ENCODE measurements at regions not wholly inside any gene's neighbourhood (a gene's known extent, or its start where the extent isn't known, plus 50 kb on each side); places are given as distances from the start of the nearest gene placed in this dataset.
A peak's percentile ranks its signal among the peaks of the same experiment; 100 is the strongest.

DNA sequence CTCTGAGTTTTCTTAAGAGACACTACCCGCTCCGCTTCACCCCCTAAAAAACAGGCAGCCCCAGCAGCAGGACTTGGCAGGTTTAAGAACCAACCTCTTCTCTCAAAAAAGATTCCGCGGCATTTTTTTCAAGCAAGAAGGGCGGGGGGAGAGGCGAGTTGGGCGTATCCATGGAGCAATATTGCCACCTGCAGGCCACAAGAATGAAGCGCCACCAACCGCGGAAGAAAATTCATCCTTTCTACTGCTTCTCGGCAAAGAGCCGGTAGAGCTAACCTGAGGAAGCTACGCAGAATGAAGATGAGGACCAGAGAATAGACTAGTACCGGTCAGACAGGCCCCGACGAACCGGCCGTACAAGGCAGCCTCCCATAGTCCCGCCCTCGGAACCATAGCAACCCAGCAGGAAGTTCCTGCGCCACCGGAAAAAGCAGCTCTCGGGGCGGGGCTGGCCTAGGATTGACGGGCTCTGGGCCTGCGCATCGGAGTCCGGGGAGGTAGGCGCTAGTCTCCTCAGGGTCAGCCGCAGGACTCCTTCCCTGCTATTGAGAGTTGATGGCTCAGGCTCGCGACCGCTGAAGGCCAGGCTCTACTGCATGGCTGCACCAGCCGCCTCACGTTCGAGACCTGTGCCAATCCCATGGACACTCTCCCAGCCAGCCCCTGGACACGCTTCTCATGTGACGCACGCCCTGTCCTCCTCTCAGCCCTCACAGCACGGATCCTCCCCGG, 76.9 kb downstream of the MAGED4 start:
- Histone ChIP-seq H3K18ac (ENCODE audit: extremely low read depth, low read length) (no peak overlapping the region; the same call in 1 of the 2 replicates), H3K23ac (ENCODE audit: insufficient read length) (no peak overlapping the region), H3K27me3 (replicated peaks in 1 of 4; ENCODE audit: control insufficient read depth in 3 of 4, extremely low read depth in 1 of 4, insufficient read depth in 3 of 4, low read length in 3 of 4) (no peaks in the 10 kb centered on the region), H3K23me2 (ENCODE audit: low read depth, low read length) (peaks cover 3% of the 10 kb centered on the region; the same call in 1 of the 2 replicates), H3K4me3 (ENCODE audit: extremely low read depth in 1 of 4, insufficient read depth in 2 of 4, low read depth in 3 of 4, low read length in 4 of 4) (peak overlapping the region; percentile 40 to 74 (median 71)), H3K4me1 (replicated peaks in 1 of 4; ENCODE audit: control insufficient read depth in 3 of 4, insufficient read depth in 4 of 4, low read length in 3 of 4) (no peaks in the 10 kb centered on the region; a peak in 1 of 7 replicates), H3K14ac (ENCODE audit: insufficient read length) (no peak overlapping the region), H4K91ac (replicated peaks; ENCODE audit: insufficient read length, low read length) (no peak overlapping the region), H3K56ac (replicated peaks; ENCODE audit: insufficient read length, low read depth, low read length) (no peak overlapping the region), H2BK5ac (ENCODE audit: low read depth, low read length) (0 out of 2 replicates have a peak overlapping the region, but pooled peaks have one; percentile 75), H3K4me2 (ENCODE audit: insufficient read depth in 1 of 2, low read depth in 2 of 2, low read length in 2 of 2) (peak overlapping the region; percentile 65 to 89), H4K8ac (ENCODE audit: extremely low read depth, insufficient read depth, low read length) (no peak overlapping the region; the same call in 1 of the 2 replicates), H2BK15ac (ENCODE audit: low read length) (no peak overlapping the region), H4K5ac (ENCODE audit: insufficient read length, low read depth, low read length) (peak overlapping the region; percentile 76), H3K27ac (ENCODE audit: low read depth, low read length) (peak overlapping the region; percentile 92; the same call in 1 of the 2 replicates), H2BK120ac (replicated peaks; ENCODE audit: low read depth, low read length) (no peak overlapping the region), H3K9me3 (ENCODE audit: insufficient read depth in 2 of 2, low read depth in 1 of 2, low read length in 1 of 2) (no peaks in the 10 kb centered on the region), H3K79me1 (ENCODE audit: low read depth, low read length) (no peaks in the 10 kb centered on the region), H2AFZ (ENCODE audit: low read length) (peak overlapping the region; percentile 90), H3K79me2 (ENCODE audit: control insufficient read depth in 1 of 2, insufficient read depth in 2 of 2, low read length in 2 of 2) (no peaks in the 10 kb centered on the region), H3K9ac (replicated peaks in 1 of 4; ENCODE audit: extremely low read depth in 1 of 4, low read depth in 3 of 4, low read length in 3 of 4) (peak overlapping the region in 3 of 4 experiments; percentile 46 to 77 (median 65); a peak in 4 of 7 replicates), H3K4ac (replicated peaks; ENCODE audit: insufficient read length, low read depth, low read length) (no peak overlapping the region), H2BK12ac (ENCODE audit: low read depth, low read length) (no peak overlapping the region), H3K36me3 (ENCODE audit: control insufficient read depth in 2 of 4, insufficient read depth in 4 of 4, low read length in 3 of 4) (no peaks in the 10 kb centered on the region), H2AK5ac (ENCODE audit: low read depth, low read length) (no peak overlapping the region), H4K20me1 (replicated peaks in 1 of 2; ENCODE audit: control insufficient read depth in 1 of 2, insufficient read depth in 2 of 2, low read length in 2 of 2) (no peaks in the 10 kb centered on the region), H2BK20ac (ENCODE audit: low read length) (no peak overlapping the region)
- no peak for FAIRE-seq
- POLR2A ChIA-PET (ENCODE audit: partially characterized antibody), result interaction anchor here (0.6 kb wide), 2 partner anchors 720 to 1113 kb away, joined by 3 read pairs; no protein-coding TSS in a partner anchor
- CTCF ChIA-PET (ENCODE audit: partially characterized antibody), result interaction anchor here (0.8 to 1.4 kb wide), 4 partner anchors 13 to 620 kb away, joined by 3 to 4 read pairs (median 3); no protein-coding TSS in a partner anchor
- WGBS, 2 experiments (ENCODE audit: extremely low coverage in 1 of 2, insufficient coverage in 1 of 2, insufficient read length in 1 of 2, insufficient replicate concordance in 2 of 2, low coverage in 1 of 2, low lambda C conversion rate in 2 of 2, missing lambda C conversion rate in 1 of 2), result 3% methylated on average over 10 of the region's 41 CpGs; no CpG with 5 or more reads in 1 of the 2 experiments
- peak; percentile 57 to 80 for DNase-seq (ENCODE audit: low read depth in 1 of 2, low spot score in 2 of 2)
- TF ChIP-seq, protein P1, sequence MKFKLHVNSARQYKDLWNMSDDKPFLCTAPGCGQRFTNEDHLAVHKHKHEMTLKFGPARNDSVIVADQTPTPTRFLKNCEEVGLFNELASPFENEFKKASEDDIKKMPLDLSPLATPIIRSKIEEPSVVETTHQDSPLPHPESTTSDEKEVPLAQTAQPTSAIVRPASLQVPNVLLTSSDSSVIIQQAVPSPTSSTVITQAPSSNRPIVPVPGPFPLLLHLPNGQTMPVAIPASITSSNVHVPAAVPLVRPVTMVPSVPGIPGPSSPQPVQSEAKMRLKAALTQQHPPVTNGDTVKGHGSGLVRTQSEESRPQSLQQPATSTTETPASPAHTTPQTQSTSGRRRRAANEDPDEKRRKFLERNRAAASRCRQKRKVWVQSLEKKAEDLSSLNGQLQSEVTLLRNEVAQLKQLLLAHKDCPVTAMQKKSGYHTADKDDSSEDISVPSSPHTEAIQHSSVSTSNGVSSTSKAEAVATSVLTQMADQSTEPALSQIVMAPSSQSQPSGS (IDR thresholded peaks at IDR 0.05; ENCODE audit: low read length), result no peak
- TF ChIP-seq CHD2 (IDR thresholded peaks at IDR 0.05; ENCODE audit: low read length) (no peak), KDM5A (IDR thresholded peaks at IDR 0.05; ENCODE audit: low read length) (peak; percentile 100), POLR2A (IDR thresholded peaks at IDR 0.05; ENCODE audit: control extremely low read depth in 1 of 2, low read depth in 2 of 2, low read length in 2 of 2) (peak in 1 of 2 experiments; percentile 65; a peak in 2 of 3 replicates), HDAC6 (IDR thresholded peaks at IDR 0.05; ENCODE audit: low read depth, low read length) (no peak), TAF7 (optimal IDR thresholded peaks at IDR 0.05; ENCODE audit: borderline replicate concordance, low read depth, low read length) (peak; percentile 74), ASH2L (IDR thresholded peaks at IDR 0.05; ENCODE audit: low read length) (peak; percentile 16), RAD21 (IDR thresholded peaks at IDR 0.05 in 1 of 2, conservative IDR thresholded peaks at IDR 0.05 in 1 of 2; ENCODE audit: low read depth in 2 of 2, low read length in 2 of 2) (peak; percentile 85 to 87), POLR2AphosphoS5 (IDR thresholded peaks at IDR 0.05; ENCODE audit: low read depth, low read length) (peak; percentile 25; the same call in 1 of the 2 replicates)
